ENCODE measurements at regions not wholly inside any gene's neighbourhood (a gene's known extent, or its start where the extent isn't known, plus 50 kb on each side); places are given as distances from the start of the nearest gene placed in this dataset.

DNA sequence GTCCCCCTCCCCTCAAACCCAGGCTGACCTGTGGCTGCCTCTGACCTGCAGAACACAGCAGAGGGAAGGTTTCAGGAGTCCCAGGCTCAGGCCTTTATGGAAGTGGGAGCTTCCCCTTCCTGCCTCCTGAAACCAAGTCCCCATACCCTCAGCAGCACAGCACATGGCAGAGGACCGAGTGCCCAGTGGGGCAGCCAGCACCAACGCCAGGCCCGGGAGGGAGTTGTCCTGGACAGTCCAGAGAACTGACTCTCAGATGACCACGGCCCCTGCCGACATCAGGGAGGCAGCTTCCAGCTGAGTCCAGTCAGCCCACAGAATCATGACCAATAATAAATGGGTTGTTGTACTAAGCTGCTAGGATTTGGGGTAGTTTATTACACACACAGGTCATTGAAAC, 79.6 kb upstream of the ERG start:
- TF ChIP-seq ZNF266 (tag by site-specific recombination; IDR thresholded peaks at IDR 0.05; ENCODE audit: low read depth) (no peak), ZNF707 (tag by site-specific recombination; IDR thresholded peaks at IDR 0.05) (no peak), ZFP3 (tag by site-specific recombination; IDR thresholded peaks at IDR 0.05; ENCODE audit: low read depth) (no peak), KLF16 (tag by site-specific recombination; IDR thresholded peaks at IDR 0.05) (no peak), SETDB1 (IDR thresholded peaks at IDR 0.05; ENCODE audit: insufficient read length, low read length) (no peak), ZNF121 (tag by site-specific recombination; IDR thresholded peaks at IDR 0.05) (no peak)
- TF ChIP-seq, protein P1, sequence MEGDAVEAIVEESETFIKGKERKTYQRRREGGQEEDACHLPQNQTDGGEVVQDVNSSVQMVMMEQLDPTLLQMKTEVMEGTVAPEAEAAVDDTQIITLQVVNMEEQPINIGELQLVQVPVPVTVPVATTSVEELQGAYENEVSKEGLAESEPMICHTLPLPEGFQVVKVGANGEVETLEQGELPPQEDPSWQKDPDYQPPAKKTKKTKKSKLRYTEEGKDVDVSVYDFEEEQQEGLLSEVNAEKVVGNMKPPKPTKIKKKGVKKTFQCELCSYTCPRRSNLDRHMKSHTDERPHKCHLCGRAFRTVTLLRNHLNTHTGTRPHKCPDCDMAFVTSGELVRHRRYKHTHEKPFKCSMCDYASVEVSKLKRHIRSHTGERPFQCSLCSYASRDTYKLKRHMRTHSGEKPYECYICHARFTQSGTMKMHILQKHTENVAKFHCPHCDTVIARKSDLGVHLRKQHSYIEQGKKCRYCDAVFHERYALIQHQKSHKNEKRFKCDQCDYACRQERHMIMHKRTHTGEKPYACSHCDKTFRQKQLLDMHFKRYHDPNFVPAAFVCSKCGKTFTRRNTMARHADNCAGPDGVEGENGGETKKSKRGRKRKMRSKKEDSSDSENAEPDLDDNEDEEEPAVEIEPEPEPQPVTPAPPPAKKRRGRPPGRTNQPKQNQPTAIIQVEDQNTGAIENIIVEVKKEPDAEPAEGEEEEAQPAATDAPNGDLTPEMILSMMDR (tag by site-specific recombination; IDR thresholded peaks at IDR 0.05), result no peak
- TF ChIP-seq, protein P2, sequence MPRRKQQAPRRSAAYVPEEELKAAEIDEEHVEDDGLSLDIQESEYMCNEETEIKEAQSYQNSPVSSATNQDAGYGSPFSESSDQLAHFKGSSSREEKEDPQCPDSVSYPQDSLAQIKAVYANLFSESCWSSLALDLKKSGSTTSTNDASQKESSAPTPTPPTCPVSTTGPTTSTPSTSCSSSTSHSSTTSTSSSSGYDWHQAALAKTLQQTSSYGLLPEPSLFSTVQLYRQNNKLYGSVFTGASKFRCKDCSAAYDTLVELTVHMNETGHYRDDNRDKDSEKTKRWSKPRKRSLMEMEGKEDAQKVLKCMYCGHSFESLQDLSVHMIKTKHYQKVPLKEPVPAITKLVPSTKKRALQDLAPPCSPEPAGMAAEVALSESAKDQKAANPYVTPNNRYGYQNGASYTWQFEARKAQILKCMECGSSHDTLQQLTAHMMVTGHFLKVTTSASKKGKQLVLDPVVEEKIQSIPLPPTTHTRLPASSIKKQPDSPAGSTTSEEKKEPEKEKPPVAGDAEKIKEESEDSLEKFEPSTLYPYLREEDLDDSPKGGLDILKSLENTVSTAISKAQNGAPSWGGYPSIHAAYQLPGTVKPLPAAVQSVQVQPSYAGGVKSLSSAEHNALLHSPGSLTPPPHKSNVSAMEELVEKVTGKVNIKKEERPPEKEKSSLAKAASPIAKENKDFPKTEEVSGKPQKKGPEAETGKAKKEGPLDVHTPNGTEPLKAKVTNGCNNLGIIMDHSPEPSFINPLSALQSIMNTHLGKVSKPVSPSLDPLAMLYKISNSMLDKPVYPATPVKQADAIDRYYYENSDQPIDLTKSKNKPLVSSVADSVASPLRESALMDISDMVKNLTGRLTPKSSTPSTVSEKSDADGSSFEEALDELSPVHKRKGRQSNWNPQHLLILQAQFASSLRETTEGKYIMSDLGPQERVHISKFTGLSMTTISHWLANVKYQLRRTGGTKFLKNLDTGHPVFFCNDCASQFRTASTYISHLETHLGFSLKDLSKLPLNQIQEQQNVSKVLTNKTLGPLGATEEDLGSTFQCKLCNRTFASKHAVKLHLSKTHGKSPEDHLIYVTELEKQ (tag by site-specific recombination; IDR thresholded peaks at IDR 0.05; ENCODE audit: borderline replicate concordance), result no peak
- TF ChIP-seq, protein P3, sequence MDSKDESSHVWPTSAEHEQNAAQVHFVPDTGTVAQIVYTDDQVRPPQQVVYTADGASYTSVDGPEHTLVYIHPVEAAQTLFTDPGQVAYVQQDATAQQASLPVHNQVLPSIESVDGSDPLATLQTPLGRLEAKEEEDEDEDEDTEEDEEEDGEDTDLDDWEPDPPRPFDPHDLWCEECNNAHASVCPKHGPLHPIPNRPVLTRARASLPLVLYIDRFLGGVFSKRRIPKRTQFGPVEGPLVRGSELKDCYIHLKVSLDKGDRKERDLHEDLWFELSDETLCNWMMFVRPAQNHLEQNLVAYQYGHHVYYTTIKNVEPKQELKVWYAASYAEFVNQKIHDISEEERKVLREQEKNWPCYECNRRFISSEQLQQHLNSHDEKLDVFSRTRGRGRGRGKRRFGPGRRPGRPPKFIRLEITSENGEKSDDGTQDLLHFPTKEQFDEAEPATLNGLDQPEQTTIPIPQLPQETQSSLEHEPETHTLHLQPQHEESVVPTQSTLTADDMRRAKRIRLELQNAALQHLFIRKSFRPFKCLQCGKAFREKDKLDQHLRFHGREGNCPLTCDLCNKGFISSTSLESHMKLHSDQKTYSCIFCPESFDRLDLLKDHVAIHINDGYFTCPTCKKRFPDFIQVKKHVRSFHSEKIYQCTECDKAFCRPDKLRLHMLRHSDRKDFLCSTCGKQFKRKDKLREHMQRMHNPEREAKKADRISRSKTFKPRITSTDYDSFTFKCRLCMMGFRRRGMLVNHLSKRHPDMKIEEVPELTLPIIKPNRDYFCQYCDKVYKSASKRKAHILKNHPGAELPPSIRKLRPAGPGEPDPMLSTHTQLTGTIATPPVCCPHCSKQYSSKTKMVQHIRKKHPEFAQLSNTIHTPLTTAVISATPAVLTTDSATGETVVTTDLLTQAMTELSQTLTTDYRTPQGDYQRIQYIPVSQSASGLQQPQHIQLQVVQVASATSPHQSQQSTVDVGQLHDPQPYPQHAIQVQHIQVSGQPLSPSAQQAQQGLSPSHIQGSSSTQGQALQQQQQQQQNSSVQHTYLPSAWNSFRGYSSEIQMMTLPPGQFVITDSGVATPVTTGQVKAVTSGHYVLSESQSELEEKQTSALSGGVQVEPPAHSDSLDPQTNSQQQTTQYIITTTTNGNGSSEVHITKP (tag by site-specific recombination; IDR thresholded peaks at IDR 0.05), result no peak
